Kasumi-1 (cell line): ENCODE measurements at regions not wholly inside any gene's neighbourhood (a gene's known extent, or its start where the extent isn't known, plus 50 kb on each side); places are given as distances from the start of the nearest gene placed in this dataset.

Source experiments
- DNase-seq, 2 experiments: peaks; one replicate each; lab custom pipeline; 2025; lab: John Stamatoyannopoulos, UW

- DNase-seq, result peak; percentile 69 to 71
These were observed 556.7 kb upstream of the FBXO33 start for GRCh38 chr14:39988939-39989338.

GRCh38 chr14:39984323-39984722 is 552.1 kb upstream of the FBXO33 start:
- DNase-seq, result no peak

GRCh38 chr14:39977198-39977597 is 545.0 kb upstream of the FBXO33 start:
- DNase-seq, result no peak

GRCh38 chr14:39974036-39974435 is 541.8 kb upstream of the FBXO33 start:
- no peak for DNase-seq

GRCh38 chr14:39972704-39973103 is 540.5 kb upstream of the FBXO33 start:
- DNase-seq, result no peak

GRCh38 chr14:39967885-39968284 is 535.7 kb upstream of the FBXO33 start:
- no peak for DNase-seq

GRCh38 chr14:39957987-39958386 is 525.8 kb upstream of the FBXO33 start:
- DNase-seq, result no peak

GRCh38 chr14:39957290-39957689 is 525.1 kb upstream of the FBXO33 start:
- no peak for DNase-seq

- peak; percentile 28 to 49 for DNase-seq
These were observed 524.1 kb upstream of the FBXO33 start for GRCh38 chr14:39956372-39956771.

- DNase-seq, result no peak
These were observed 516.0 kb upstream of the FBXO33 start for GRCh38 chr14:39948235-39948634.

- no peak for DNase-seq
These were observed 514.6 kb upstream of the FBXO33 start for GRCh38 chr14:39946807-39947206.

- no peak for DNase-seq
These were observed 506.8 kb upstream of the FBXO33 start for GRCh38 chr14:39939023-39939422.

GRCh38 chr14:39912192-39913100 is 480.2 kb upstream of the FBXO33 start:
- no peak for DNase-seq

GRCh38 chr14:39897657-39898056 is 465.4 kb upstream of the FBXO33 start:
- DNase-seq, result no peak

GRCh38 chr14:39890026-39890425 is 457.8 kb upstream of the FBXO33 start:
- DNase-seq, result no peak

- DNase-seq, result no peak
These were observed 451.9 kb upstream of the FBXO33 start for GRCh38 chr14:39884091-39884490.

- no peak for DNase-seq
These were observed 448.7 kb upstream of the FBXO33 start for GRCh38 chr14:39880965-39881364.

GRCh38 chr14:39880106-39880695 is 448.0 kb upstream of the FBXO33 start:
- no peak for DNase-seq

- DNase-seq, result no peak
These were observed 445.5 kb upstream of the FBXO33 start for GRCh38 chr14:39877577-39878190.

GRCh38 chr14:39876916-39877315 is 444.7 kb upstream of the FBXO33 start:
- DNase-seq, result no peak

GRCh38 chr14:39875028-39875427 is 442.8 kb upstream of the FBXO33 start:
- DNase-seq, result no peak

GRCh38 chr14:39873791-39874190 is 441.6 kb upstream of the FBXO33 start:
- no peak for DNase-seq

GRCh38 chr14:39868949-39869348 is 436.7 kb upstream of the FBXO33 start:
- DNase-seq, result no peak
